ENCODE measurements at regions not wholly inside any gene's neighbourhood (a gene's known extent, or its start where the extent isn't known, plus 50 kb on each side); places are given as distances from the start of the nearest gene placed in this dataset.

DNA sequence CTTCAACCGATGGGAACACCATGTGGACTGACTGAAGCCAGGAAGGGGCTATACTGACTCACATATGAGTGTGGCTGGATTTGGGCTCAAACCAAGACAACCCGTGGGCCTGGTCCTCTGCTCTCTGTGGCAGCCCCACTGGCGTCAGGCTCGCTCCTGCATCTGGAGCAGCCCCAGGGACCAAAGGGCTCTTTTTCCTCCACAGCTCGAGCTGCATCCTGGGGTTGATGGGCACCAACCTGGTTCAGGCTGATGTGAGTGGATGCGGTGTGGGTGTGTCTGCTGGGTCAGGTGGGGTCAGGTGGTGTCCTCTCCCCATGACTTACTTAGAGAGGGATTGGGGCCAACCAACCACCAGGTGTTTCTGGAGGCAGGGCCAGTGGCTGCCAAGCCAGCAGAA is 303.0 kb upstream of the AJAP1 start:
- no peaks in the 10 kb centered on the region for H3K9me3 ChIP-seq (ENCODE audit: insufficient read depth, low read length)
- TF ChIP-seq, protein P1, sequence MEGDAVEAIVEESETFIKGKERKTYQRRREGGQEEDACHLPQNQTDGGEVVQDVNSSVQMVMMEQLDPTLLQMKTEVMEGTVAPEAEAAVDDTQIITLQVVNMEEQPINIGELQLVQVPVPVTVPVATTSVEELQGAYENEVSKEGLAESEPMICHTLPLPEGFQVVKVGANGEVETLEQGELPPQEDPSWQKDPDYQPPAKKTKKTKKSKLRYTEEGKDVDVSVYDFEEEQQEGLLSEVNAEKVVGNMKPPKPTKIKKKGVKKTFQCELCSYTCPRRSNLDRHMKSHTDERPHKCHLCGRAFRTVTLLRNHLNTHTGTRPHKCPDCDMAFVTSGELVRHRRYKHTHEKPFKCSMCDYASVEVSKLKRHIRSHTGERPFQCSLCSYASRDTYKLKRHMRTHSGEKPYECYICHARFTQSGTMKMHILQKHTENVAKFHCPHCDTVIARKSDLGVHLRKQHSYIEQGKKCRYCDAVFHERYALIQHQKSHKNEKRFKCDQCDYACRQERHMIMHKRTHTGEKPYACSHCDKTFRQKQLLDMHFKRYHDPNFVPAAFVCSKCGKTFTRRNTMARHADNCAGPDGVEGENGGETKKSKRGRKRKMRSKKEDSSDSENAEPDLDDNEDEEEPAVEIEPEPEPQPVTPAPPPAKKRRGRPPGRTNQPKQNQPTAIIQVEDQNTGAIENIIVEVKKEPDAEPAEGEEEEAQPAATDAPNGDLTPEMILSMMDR (IDR thresholded peaks at IDR 0.05; ENCODE audit: low read depth, low read length) = no peak
- TF ChIP-seq EZH2phosphoT487 (IDR thresholded peaks at IDR 0.05; ENCODE audit: low read depth) = no peak
- no peak overlapping the region for H3K9ac ChIP-seq (ENCODE audit: low read length)
- H3K4me3 ChIP-seq (ENCODE audit: low read length) = no peak overlapping the region
- no peaks in the 10 kb centered on the region for H3K36me3 ChIP-seq (replicated peaks; ENCODE audit: low read depth, low read length)
- no peaks in the 10 kb centered on the region for H4K20me1 ChIP-seq (ENCODE audit: insufficient read depth, low read length)
- H3K79me2 ChIP-seq (ENCODE audit: low read length) = no peaks in the 10 kb centered on the region
- H3K27ac ChIP-seq (ENCODE audit: low read length) = no peak overlapping the region
- no peaks in the 10 kb centered on the region for H3K4me1 ChIP-seq (ENCODE audit: low read length)
- no peak overlapping the region for H2AFZ ChIP-seq (ENCODE audit: low read depth, low read length)
- H3K4me2 ChIP-seq (ENCODE audit: low read length) = no peak overlapping the region
- H3K27me3 ChIP-seq (ENCODE audit: low read depth, low read length) = 0 out of 2 replicates have a peak, but pooled peaks cover 5% of the 10 kb centered on the region

DNA sequence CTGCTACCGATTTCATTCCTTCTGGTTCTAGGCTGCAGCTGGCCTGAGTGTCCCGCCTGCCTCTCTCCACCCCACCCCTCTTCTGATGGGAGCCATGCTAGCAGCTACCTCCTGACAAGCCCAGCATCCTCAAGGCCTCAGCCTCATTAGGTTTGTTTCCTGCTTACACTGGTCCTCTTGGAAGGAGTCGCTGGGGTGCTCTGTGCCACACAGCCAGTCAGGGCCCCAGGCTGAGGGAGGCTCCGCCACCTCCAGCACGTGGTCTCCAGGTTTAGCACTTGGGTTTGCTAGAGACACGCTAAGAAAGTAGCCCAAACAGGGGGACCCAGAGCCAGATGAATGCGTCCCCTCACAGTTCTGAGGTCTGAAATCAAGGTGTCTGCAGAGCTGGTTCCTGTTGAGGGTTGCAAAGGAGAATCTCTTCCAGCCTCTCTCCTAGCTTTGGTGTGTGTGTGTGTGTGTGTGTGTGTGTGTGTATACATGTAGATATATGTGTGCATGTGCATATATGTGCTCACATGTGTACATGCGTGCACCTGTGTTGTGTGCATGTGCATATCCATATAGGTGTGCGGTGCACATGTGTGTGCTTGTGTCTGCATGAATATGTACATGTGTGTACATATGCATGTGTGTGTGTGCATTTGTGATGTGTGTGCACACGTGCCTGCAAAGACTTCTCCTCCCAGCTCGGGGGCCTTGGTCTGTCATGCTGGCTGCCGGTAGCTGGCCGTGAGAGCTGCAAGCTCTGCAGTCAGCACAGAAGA is 301.1 kb upstream of the AJAP1 start:
- Histone ChIP-seq H3K36me3 (replicated peaks; ENCODE audit: low read depth, low read length) (no peaks in the 10 kb centered on the region), H3K9me3 (ENCODE audit: insufficient read depth, low read length) (no peaks in the 10 kb centered on the region), H3K4me1 (ENCODE audit: low read length) (no peaks in the 10 kb centered on the region), H3K4me2 (ENCODE audit: low read length) (no peak overlapping the region), H4K20me1 (ENCODE audit: insufficient read depth, low read length) (no peaks in the 10 kb centered on the region), H2AFZ (ENCODE audit: low read depth, low read length) (no peak overlapping the region), H3K9ac (ENCODE audit: low read length) (no peak overlapping the region), H3K27me3 (ENCODE audit: low read depth, low read length) (no peaks in the 10 kb centered on the region), H3K27ac (ENCODE audit: low read length) (no peak overlapping the region), H3K4me3 (ENCODE audit: low read length) (no peak overlapping the region), H3K79me2 (ENCODE audit: low read length) (no peaks in the 10 kb centered on the region)
- TF ChIP-seq EZH2phosphoT487 (IDR thresholded peaks at IDR 0.05; ENCODE audit: low read depth) = no peak
- TF ChIP-seq, protein P1 (IDR thresholded peaks at IDR 0.05; ENCODE audit: low read depth, low read length) = no peak

DNA sequence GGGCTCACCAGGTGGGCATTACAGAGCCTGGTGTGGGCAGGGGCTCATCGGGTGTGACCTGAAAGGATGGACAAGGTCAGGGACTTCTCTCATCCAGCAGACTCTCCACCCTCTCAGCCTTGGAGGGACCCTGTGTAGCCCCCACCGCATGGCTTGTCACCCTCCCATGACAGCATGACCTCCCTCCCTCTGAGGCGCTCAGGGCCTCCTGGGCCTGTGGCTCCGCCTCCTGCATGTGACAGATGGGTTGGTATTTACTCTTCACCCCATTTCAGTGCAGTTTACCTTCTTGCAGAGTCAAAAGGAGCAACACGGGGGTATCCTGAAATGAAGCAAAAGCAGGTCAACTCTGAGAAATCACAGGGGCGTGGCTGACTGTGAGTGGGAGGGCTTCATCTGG is 298.6 kb upstream of the AJAP1 start:
- Histone ChIP-seq H3K79me2 (ENCODE audit: low read length) (no peaks in the 10 kb centered on the region), H2AFZ (ENCODE audit: low read depth, low read length) (no peak overlapping the region), H3K9me3 (ENCODE audit: insufficient read depth, low read length) (no peaks in the 10 kb centered on the region), H3K27ac (ENCODE audit: low read length) (no peak overlapping the region), H3K9ac (ENCODE audit: low read length) (no peak overlapping the region), H3K4me2 (ENCODE audit: low read length) (no peak overlapping the region), H3K27me3 (ENCODE audit: low read depth, low read length) (no peaks in the 10 kb centered on the region), H3K36me3 (replicated peaks; ENCODE audit: low read depth, low read length) (no peaks in the 10 kb centered on the region), H4K20me1 (ENCODE audit: insufficient read depth, low read length) (no peaks in the 10 kb centered on the region), H3K4me3 (ENCODE audit: low read length) (no peak overlapping the region), H3K4me1 (ENCODE audit: low read length) (no peaks in the 10 kb centered on the region)
- TF ChIP-seq, protein P1 (IDR thresholded peaks at IDR 0.05; ENCODE audit: low read depth, low read length) = no peak
- no peak for TF ChIP-seq EZH2phosphoT487 (IDR thresholded peaks at IDR 0.05; ENCODE audit: low read depth)

DNA sequence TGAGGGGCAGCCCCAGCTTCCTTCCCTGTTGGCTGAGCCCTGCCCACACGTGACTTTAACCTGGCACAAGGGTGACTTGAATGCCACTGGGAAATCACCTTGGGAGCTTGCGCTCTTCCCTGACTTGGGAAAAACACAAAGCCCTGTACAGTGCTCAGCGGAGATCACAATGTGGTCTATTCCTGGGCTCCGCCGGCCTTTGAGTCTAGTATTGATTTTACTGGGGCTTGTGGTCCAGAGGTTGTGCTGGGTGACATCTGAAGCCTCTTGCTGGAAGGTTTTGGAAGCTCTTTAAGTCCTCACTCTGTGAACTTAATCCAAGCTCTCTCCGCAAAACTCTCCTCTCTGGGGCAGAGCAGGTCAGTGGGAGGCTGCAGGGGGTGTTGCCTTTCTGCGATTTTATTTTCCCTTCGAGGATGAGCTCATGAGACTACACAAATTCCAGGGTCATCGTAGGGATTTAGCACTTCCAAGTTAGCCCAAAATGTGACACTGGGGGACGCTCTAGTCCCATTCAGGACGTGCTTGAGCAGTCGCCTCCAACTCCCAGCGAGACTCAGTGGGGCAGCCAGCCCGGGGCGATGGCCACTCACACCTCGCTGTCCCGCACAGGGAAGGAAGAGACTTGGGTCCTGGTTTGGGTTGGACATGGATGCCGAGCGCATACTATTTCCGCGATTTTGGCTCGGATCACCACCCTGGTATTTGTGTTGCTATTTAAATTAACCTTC is 291.9 kb upstream of the AJAP1 start:
- Histone ChIP-seq H3K27me3 (ENCODE audit: low read depth, low read length) (no peaks in the 10 kb centered on the region), H3K27ac (ENCODE audit: low read length) (no peak overlapping the region), H3K79me2 (ENCODE audit: low read length) (no peaks in the 10 kb centered on the region), H4K20me1 (ENCODE audit: insufficient read depth, low read length) (no peaks in the 10 kb centered on the region), H3K9me3 (ENCODE audit: insufficient read depth, low read length) (no peaks in the 10 kb centered on the region), H3K36me3 (replicated peaks; ENCODE audit: low read depth, low read length) (no peaks in the 10 kb centered on the region), H3K9ac (ENCODE audit: low read length) (no peak overlapping the region), H3K4me2 (ENCODE audit: low read length) (no peak overlapping the region), H3K4me1 (ENCODE audit: low read length) (no peaks in the 10 kb centered on the region), H2AFZ (ENCODE audit: low read depth, low read length) (no peak overlapping the region), H3K4me3 (ENCODE audit: low read length) (no peak overlapping the region)
- TF ChIP-seq, protein P1 (IDR thresholded peaks at IDR 0.05; ENCODE audit: low read depth, low read length) = no peak
- no peak for TF ChIP-seq EZH2phosphoT487 (IDR thresholded peaks at IDR 0.05; ENCODE audit: low read depth)
